ENCODE measurements at regions not wholly inside any gene's neighbourhood (a gene's known extent, or its start where the extent isn't known, plus 50 kb on each side); places are given as distances from the start of the nearest gene placed in this dataset.

DNA sequence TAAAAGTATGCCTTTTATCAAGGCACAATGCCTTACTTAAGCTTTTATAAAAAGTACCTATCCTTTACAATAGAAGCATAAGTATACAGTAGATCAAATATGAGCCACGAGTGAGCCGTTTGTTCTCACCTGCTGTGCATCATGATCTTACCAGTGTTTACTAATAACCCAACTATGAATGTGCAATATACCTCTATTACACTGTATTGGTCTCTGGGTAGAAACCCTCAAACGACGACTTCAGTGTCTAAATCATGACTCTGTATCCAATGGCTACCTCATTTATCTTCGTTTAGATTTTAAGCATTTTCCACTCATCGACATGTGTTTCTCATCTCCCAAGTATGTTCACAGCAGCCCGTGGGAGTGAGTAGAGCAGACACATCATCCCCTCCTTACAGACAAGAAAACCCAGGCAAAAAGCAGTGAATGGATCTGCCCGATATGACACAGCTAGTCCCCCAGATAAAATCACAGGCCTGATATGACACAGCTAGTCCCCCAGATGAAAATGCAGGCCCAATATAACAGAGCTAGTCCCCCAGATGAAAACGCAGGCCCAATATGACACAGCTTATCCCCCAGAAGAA is 279.8 kb downstream of the TNS1 start:
- peak; percentile 81 to 82 for DNase-seq (ENCODE audit: low read depth in 2 of 2)

DNA sequence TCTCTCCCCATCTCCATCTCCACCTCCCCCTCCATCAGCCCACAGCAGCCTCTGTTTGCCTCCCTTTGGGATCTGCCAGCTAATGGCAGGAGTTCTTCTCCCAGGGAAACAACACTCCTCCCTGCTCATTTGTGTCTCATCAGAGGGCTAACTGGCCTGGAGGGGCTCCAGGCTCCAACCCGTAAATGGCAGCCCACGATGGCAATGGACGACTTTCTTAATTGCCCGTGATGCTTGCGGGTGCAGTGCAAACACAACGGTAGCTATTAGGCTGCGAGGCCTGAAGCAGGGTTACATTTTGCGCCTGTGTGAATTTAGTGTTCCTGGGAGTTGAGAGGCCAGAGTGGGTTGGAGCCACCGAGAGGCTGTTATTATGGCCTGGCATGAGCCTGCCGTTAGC is 285.1 kb downstream of the TNS1 start:
- DNase-seq (ENCODE audit: low read depth in 2 of 2) = no peak

DNA sequence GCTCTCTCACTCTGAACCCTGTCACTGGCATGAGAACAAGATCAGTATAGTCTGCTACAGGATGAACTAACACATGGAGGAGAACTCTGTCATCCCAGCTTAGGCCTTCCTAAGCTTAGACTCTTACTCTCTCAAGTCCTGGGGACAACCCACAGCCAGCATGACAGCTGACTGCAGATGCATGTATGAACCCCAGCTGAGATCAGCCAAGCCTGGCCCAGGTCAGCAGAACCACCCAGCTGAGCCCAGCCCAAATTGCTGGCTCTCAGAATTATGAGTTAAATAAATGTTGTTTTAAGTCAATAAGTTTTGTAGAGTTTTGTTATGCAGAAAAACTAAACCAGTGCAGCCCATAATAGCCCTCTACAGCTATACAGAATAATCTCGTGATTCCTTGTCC is 287.3 kb downstream of the TNS1 start:
- DNase-seq (ENCODE audit: low read depth in 2 of 2) = no peak

DNA sequence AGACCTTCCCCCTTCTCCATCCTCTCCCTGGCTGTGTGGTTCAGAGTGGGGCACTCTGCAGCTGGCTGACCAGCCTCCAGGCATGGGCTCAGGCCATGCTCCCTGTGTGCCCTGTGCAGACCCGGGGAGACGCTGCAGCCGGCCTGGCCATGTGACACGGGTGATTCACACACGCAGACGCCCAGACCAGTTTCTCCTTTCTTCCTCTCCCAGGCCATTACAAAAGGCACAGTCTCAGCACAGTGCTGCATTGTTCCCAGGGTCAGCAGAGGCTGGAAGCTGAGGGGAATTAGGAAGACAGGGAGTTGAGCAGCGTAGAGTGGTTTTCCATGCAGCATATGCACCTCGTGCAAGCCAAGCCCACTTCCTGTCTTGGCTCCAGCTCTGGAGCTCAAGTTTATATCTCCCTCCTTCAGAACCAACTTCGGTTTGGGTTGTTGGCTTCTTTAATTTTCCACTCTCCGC is 288.5 kb downstream of the TNS1 start:
- no peak for DNase-seq (ENCODE audit: low read depth in 2 of 2)

DNA sequence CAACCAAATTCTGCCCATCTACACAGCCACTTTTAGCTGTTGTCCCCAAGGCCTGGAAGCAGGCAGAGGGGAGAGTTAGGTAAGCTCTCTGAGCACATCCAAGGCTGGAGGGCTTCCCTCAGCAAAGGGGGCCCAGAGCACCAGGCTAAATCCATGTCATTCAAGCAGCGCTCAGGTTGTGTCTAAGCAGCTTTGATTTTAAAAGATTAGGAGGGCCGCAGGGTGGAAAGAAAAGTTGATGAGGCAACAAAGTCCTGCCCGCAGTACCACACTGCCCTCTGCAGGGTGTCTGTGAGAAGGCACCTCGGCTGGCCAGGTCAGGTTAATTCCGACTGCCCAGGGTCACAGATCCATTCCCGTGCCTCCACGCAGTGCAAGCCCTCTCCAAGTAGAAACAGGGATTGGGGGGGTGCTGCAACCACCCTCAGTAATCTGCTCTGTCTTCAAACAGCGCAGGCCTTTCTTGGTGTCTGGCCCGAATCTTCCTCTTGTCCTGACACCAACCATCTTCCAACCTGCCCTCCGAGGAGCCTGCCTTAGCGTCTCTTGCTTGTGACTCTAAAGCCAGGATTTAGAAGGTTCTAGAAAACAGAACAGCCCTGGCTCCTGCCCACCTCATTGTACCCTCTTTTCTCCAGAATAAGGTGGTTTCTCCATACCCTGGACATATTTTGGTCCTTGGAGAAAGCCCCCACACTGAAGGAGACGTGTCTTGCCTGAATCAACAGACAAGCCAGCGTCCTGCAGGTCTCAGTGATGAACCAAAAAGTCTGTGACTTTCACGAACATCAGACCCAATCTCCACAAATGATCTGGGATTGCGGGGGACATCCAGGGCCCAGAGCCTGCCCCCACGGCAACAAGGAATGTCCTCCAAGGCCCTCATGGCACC is 289.2 kb downstream of the TNS1 start:
- peak in 1 of 2 experiments; percentile 19 for DNase-seq (ENCODE audit: low read depth in 2 of 2)

DNA sequence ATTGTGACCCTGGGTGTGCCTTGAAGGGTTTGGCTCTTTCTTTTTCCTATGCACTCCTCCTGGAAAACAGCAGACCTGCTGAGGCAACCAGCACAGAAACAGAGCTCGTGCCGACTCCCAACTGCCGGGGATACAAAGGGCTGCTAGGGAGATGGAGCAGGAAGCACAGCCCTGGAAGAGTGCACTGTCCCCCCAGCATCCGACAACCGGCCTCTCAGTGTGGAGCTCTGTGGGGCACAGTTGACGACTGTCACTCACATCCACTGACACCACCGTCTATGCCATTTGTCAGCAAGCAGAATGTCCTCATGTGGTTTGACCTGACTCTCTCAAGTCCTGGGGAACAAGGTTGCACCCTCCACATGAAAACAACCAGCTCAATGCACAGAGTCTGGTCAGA is 290.4 kb downstream of the TNS1 start:
- DNase-seq (ENCODE audit: low read depth in 2 of 2) = no peak

DNA sequence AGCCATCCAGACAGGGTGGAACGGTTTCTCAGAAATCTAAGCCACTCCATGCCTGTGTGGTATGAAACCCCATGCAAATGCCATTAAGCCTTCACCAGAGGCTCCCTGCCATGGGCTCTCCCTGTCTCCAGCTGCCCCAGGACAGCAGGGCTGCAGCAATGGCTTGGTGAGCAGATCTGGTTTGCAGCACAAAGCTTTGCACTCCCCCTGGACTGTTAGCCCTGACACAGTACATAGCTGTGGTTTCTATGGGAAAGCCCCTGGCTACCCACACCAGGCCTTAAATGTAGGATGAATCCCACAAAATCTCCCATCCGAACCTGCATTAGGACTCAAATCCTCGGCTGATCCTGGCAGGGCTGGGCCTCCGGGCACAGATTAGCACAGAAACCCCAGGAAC is 291.6 kb downstream of the TNS1 start:
- peak; percentile 39 to 41 for DNase-seq (ENCODE audit: low read depth in 2 of 2)

DNA sequence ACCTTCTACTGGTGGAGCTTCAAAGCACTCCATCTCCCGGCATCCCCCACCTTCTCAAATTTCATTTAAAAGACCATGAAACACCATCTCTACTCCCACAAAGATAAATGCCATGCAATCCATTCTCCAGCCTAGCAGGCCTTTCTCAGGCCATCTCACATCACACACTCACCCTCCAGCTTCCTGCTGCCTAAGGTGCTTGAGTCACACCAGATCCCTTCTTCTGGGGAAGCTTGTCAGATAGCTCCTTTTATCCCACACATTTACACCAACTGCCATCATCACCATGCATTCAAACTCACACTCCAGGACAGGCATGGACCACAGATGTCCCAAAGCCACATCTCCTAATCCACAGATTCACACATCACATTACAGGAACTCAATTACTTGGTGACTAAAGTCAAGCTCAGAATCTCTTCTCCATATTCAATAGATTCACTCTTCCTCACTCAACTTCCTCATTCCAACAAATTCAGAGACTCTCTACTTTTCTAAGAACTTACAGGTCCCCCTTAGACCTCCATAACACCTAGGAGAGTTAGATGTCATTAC is 292.5 kb downstream of the TNS1 start:
- DNase-seq (ENCODE audit: low read depth in 2 of 2) = peak; percentile 45

DNA sequence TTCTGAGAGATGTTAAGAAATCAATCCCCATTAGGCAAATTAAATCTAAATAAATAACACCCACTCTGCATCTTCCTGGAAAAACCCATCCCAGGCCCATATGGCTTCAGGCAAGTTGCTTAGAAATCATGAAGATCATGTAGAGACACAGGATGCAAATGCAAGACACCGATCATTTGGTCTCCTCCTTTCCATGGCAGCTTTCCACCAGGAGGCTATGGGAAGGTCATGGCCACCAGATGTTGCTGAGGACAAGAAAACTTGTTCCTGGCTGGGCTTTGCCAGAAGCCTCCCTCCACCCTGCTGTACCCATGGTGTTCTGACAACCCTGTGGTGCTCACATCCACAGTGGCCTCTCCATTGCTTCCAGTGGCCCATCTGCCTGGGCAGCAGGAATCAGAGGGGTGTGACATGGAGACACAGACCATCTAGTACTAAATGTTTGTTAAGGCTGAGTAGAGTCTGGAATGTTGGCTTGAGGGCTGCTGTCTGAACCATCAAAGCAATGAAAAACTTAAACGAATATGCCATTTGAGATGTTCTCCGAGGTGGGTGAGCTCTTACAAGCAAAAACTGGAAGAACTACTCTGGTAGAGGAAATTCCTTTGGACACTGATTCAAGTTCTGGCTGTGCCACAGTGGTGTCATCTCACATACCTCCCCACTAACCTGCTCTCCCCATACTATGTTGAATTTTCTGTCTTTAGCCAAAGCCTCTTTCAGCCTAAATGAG is 293.2 kb downstream of the TNS1 start:
- no peak for DNase-seq (ENCODE audit: low read depth in 2 of 2)

DNA sequence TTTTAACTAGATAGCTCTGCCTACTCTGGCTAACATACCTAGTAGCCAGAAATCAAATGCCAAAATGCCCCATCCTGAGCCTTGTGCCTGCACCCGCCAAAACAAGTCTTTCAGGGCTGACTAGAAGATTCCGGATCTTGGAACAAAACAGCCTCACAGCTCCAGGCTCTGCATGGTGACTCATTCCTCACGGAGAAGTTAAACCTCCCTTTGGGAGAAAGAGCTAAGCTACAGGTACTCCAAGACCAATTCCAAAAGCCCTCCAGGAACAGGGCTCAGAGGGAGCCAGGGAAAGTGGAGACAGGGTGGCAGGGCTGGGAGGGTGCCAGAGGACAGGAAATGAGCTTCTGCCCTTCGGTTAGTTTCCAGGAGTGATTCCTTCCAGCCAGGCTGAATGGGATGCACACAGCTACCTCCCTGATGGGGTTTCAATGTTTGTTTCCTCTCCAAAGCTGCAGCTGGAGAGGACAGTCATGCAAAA is 295.6 kb downstream of the TNS1 start:
- no peak for DNase-seq (ENCODE audit: low read depth in 2 of 2)

DNA sequence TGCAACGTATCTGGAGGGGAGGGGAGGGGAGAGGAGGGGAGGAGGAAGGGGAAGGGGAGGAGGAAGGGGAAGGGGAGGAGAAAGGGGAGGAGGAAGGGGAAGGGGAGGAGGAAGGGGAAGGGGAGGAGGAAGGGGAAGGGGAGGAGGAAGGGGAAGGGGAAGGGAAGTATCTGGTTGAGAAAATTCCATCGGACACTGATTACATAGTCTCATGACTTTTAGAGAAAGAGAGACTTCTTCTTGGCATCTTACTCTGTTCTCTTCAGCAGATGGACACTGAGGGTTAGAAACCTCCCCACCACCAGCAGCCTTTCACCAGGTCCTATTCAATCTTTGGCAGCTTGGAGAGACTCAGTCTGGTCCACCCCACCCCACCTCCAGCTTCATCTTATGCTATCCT is 296.3 kb downstream of the TNS1 start:
- no peak for DNase-seq (ENCODE audit: low read depth in 2 of 2)

DNA sequence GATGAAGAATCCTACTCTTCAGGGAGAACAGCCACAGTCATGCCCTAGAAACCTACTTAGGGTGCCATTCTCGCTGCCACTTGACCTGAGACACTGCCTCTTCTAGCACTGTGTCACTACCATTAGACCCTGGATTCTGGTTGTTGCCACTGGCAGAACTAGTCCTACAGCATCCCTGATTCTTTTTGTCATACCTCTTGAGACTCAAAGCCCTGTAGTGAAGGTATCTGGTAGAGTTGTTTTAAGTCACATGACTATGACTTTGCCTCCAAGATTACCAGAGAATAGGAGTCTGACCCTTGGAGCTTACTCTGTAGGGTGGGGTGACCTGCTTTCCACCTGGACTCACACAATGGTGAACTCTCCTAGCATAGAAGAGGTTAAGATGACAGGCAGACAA is 296.7 kb downstream of the TNS1 start:
- DNase-seq (ENCODE audit: low read depth in 2 of 2) = no peak

DNA sequence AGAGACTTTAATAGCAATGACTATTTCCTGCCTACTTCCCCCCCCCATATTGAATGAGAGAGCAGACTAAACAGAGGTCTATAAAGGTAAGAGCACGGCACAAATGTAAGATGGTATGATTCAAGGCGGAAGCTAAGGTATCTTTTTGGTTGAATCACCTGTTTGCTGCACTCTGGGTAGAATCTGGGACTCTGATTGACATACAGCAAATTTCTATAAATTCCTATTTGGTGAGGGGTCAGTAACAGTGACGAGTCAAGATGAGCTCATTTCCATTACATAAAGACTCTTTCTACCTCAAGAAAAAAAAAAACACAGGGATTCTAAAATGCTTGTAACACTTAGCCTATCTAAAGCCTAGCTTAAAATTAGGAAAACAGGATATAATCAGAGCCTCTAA is 297.3 kb downstream of the TNS1 start:
- no peak for DNase-seq (ENCODE audit: low read depth in 2 of 2)

DNA sequence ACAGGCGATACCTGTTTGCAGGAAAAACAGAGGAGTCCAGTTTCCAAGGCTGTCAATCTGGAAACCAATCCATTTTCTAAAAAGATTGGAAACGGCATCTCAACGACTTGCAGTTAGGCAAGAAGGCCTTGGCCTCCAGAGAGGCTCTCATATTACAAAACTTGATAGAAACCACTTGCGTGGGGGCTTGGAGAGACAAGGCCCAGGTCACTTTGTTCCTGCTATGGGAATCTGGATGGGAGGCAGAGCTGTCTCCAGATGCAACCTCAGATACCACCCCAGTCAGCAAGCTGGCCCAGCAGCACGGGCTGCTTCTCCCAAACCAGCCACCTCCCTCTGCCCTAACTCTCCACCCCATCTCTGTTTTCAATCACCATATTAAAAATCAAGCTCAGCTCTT is 298.8 kb downstream of the TNS1 start:
- DNase-seq (ENCODE audit: low read depth in 2 of 2) = no peak

DNA sequence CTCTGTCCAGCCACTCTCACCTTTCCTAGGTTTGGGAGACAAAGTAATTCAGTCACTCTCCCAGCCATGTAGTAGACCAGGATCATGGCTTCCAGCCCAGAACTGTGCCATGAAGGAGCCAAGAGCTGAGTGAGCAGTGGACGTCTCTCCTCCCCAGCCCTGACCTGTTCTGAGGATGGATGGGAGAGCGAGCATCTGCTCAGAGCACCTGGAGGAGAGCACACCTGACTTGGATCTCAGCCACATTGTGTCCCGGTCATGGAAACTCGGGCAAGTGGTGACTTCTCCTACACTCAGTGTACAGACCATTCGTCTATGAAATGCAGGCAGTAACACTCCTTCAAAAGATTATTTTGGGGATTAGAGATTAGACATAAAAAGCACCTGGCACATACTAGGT is 299.7 kb downstream of the TNS1 start:
- DNase-seq (ENCODE audit: low read depth in 2 of 2) = no peak

DNA sequence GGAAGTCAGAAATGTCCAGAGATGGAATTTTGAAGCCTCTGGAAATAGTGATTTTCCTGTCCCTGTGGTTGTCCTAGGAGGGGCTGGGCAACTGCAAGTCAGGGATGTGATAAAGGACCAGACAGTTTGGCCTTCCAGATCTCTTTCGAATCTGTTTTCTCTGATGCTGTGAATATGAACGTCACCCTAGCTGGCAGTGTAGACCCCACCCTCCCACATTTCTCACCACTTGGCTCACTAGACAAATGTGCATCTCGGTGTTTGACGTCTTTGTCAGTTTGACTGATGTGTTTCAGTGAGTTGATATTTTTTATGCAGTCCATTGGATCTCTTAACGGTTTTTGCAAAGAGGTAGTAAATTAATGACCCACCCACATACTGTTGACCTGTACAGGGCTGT is 301.2 kb downstream of the TNS1 start:
- DNase-seq (ENCODE audit: low read depth in 2 of 2) = no peak

DNA sequence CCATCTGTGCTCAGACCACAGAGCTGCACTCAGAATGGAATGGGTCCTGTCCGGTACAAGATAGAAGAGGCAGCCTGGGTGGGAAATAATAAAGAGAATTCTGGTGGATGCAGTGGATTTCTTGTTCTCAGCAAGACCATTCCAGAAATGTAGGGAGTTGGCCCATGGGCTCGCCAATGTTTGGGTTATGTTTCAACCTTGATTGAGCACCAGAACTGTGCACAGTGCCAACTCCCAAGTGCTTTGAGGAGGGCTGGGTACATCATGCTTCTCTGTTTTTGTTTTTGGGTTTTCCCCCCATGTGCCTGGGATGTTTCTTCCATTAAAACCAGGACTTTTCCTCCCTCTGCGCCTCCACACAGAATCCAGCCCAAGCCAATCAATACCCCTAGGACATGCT is 304.1 kb downstream of the TNS1 start:
- no peak for DNase-seq (ENCODE audit: low read depth in 2 of 2)

DNA sequence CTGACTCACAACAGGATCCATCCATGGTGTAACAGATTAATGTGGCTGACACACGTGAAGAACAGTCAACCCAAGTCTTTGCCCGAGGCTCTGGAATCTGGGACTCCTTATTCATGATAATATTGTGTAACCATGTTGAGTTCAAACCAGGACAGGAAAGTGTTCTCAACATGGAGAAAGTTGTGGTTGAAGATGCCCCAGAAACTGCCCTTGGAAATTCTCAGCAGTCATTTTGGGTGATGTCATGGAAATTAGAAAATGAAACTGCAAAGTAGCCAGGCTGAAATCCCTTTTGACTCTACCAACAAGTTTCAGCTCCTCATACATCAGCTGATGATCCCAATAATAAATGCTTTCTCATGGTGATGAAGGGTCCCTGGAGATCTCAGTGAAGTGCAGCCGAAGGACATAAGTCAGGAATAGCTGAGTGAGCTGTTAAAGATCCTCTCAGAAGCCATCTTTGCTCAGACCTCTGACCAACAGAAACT is 307.7 kb downstream of the TNS1 start:
- DNase-seq (ENCODE audit: low read depth in 2 of 2) = peak; percentile 87 to 88

DNA sequence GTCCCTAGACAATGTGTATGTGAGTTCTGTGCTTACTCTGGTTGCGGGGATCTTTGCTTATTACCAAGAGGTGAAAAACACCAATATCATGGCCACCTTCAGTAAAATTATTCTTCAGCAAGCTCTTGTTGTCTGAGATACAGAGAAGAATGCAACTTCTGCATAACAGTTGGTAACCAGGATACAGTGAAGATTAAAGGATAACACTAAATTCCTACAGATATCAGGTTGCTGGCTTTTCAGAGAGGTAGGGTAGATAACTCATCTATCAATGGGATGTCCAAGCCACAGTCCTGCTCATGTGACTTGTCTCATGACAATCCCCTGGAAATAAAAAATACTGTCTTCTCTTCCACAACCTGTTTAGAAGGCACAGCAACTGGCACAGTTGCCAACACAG is 308.5 kb downstream of the TNS1 start:
- DNase-seq (ENCODE audit: low read depth in 2 of 2) = no peak

DNA sequence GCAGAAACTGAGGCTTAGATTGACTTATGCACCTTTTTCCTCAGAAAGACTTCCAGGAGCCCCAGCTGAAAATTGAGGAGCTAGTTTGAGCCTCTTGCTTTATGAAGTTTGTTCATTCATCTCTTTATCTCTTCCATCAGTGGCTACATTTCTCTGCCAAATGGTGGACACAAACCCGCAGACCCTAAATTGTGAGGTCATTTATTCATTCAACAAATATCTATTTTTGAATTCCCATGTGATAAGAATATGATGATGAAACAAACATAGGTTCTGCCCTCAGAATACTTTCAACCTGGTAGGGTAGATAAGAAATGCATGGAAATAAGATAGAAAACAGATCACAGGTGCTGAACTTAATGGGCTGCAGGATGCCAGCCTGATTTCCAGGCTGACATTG is 309.4 kb downstream of the TNS1 start:
- no peak for DNase-seq (ENCODE audit: low read depth in 2 of 2)

DNA sequence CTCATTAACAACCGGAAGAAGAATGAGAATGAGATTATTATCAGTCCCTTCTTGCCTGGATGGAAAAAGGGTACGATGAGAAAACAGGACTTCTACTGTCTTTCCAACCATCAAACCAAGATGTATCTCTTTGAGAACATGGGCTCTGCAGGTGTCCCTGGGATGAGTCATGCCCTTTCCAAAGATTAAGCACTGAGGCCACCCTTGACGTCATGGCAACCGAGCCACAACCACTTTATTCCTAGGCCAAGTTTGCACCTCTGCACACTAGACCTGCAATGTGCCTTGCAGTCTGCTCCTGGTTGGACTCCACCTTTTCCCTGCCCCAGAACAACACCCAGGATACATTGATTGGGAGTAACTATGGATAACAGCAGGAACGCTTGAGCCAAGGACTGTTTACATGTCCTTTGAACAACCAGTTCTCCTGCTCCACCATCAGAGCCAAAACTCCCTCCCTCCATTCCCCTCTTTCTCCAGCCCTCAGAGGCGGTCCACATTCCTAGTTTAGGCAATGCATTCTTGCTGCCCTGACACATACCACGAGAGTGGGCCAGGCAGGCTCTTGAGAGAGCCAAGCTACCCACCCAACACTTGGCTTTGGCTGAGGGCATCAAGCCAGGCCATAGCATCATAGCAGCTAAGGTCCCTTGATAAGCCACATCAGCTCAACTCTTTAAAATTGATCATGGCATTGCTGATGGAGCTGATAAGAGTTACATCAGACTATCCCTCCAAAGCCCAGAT is 310.7 kb downstream of the TNS1 start:
- DNase-seq (ENCODE audit: low read depth in 2 of 2) = no peak

Measured in fibroblast of skin of left biceps (primary cell).